Mesendoderm (in vitro differentiated cells): ENCODE measurements at regions not wholly inside any gene's neighbourhood (a gene's known extent, or its start where the extent isn't known, plus 50 kb on each side); places are given as distances from the start of the nearest gene placed in this dataset.

Source experiments
- DNase-seq: peaks from one replicate; pipeline ENCODE4 v3.0.0; 2013
- H2AK5ac ChIP-seq: 2 replicates; pipeline ENCODE4 v1.6.1; 2013; ENCODE audit warnings: low read length, inconsistent platforms
- H2BK120ac ChIP-seq: 2 replicates; pipeline ENCODE4 v1.6.1; 2013; ENCODE audit warnings: low read depth, mild to moderate bottlenecking, low read length, moderate library complexity, mixed read lengths
- H2BK15ac ChIP-seq: replicated peaks from 2 replicates; pipeline ENCODE4 v1.6.1; 2013; ENCODE audit warnings: low read depth, mild to moderate bottlenecking, moderate library complexity
- H2BK5ac ChIP-seq: 2 replicates; pipeline ENCODE4 v1.6.1; 2013; ENCODE audit warnings: low read length, inconsistent platforms
- H3K18ac ChIP-seq: 2 replicates; pipeline ENCODE4 v1.6.1; 2013; ENCODE audit warnings: mild to moderate bottlenecking, low read length, mixed read lengths
- H3K23ac ChIP-seq: one replicate; pipeline ENCODE4 v1.6.1; 2013; ENCODE audit warnings: low read length
- H3K27ac ChIP-seq: 2 replicates; pipeline ENCODE4 v1.5.1; 2013; ENCODE audit warnings: low read depth, mild to moderate bottlenecking, inconsistent platforms, low read length, moderate library complexity
- H3K27me3 ChIP-seq: 2 replicates; pipeline ENCODE4 v1.6.1; 2013; ENCODE audit warnings: low read length, control low read depth, mild to moderate bottlenecking, inconsistent platforms; ENCODE audit not compliant: insufficient read depth, poor library complexity
- H3K36me3 ChIP-seq: 2 replicates; pipeline ENCODE4 v1.6.1; 2013; ENCODE audit warnings: low read length, inconsistent platforms; ENCODE audit not compliant: control insufficient read depth, insufficient read depth
- H3K4ac ChIP-seq: one replicate; pipeline ENCODE4 v1.6.1; 2013; ENCODE audit warnings: low read depth, mild to moderate bottlenecking, low read length, moderate library complexity
- H3K4me1 ChIP-seq: 2 replicates; pipeline ENCODE4 v1.6.1; 2013; ENCODE audit warnings: low read depth, low read length, inconsistent platforms; ENCODE audit not compliant: control insufficient read depth
- H3K4me2 ChIP-seq: 2 replicates; pipeline ENCODE4 v1.6.1; 2013; ENCODE audit warnings: low read length
- H3K4me3 ChIP-seq: 2 replicates; pipeline ENCODE4 v1.5.1; 2013; ENCODE audit warnings: mild to moderate bottlenecking, low read length
- H3K56ac ChIP-seq: one replicate; pipeline ENCODE4 v1.6.1; 2013; ENCODE audit warnings: low read length
- H3K79me1 ChIP-seq: 2 replicates; pipeline ENCODE4 v1.6.1; 2013; ENCODE audit warnings: low read length, inconsistent platforms
- H3K79me2 ChIP-seq: 2 replicates; pipeline ENCODE4 v1.6.1; 2013; ENCODE audit warnings: mild to moderate bottlenecking, low read length; ENCODE audit not compliant: control insufficient read depth, insufficient read depth
- H3K9ac ChIP-seq: 2 replicates; pipeline ENCODE4 v1.6.1; 2013; ENCODE audit warnings: low read length, inconsistent platforms
- H4K5ac ChIP-seq: one replicate; pipeline ENCODE4 v1.6.1; 2013; ENCODE audit warnings: low read length
- H4K8ac ChIP-seq: one replicate; pipeline ENCODE4 v1.6.1; 2013; ENCODE audit warnings: low read depth, mild to moderate bottlenecking, control low read depth, low read length, moderate library complexity
- WGBS: extraction: QIAGEN DNeasy Blood & Tissue Kit; methylation state at CpG from one replicate; pipeline ENCODE4 v1.1.7; 2013; ENCODE audit warnings: low lambda C conversion rate, missing lambda C conversion rate; ENCODE audit not compliant: insufficient coverage; ENCODE audit errors: extremely low coverage; 5-methylcytosine and 5-hydroxymethylcytosine counted together

- H3K56ac ChIP-seq, result no peak overlapping the region
- H4K8ac ChIP-seq, result no peak overlapping the region
- no peak for DNase-seq
- no peaks in the 10 kb centered on the region for H3K79me1 ChIP-seq
- H3K4me2 ChIP-seq, result no peak overlapping the region
- H4K5ac ChIP-seq, result no peak overlapping the region
- H3K18ac ChIP-seq, result no peak overlapping the region
- no peak overlapping the region for H2BK120ac ChIP-seq
- no peak overlapping the region for H3K9ac ChIP-seq
- H3K79me2 ChIP-seq, result no peaks in the 10 kb centered on the region
- no peak overlapping the region for H3K4ac ChIP-seq
- no peak overlapping the region for H2AK5ac ChIP-seq
- H3K4me1 ChIP-seq, result no peaks in the 10 kb centered on the region
- H2BK15ac ChIP-seq, result no peak overlapping the region
- H3K4me3 ChIP-seq, result no peak overlapping the region
- no peaks in the 10 kb centered on the region for H3K36me3 ChIP-seq
- H3K27me3 ChIP-seq, result no peaks in the 10 kb centered on the region
- no peak overlapping the region for H2BK5ac ChIP-seq
- WGBS, result no CpG with 5 or more reads among the region's 1 CpG
- H3K27ac ChIP-seq, result no peak overlapping the region
- H3K23ac ChIP-seq, result no peak overlapping the region
Observed at GRCh38 chr2:129167456-129167855, 812.0 kb upstream of the RAB6C start.

DNA sequence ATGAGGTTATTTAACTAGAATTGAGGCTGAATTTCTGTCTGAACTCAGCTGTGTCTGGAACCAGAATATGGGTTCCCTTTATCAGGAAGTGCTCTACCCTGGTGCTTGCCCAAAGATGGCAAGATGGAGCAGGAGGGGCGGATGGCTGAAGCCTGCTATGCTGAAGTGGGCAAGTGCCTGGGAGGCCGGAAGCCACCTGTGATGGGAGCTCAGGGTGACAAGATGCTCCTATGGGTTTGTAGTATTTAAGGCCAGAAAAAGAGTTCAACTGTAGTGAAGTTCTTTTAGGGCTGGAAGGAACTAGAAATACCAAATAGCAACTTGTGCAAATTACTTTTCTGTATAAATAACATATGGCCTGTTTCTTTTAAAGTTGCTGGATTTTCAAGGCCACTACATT is 808.9 kb upstream of the RAB6C start:
- Histone ChIP-seq H3K23ac (no peak overlapping the region), H3K27ac (no peak overlapping the region), H3K9ac (no peak overlapping the region), H4K5ac (no peak overlapping the region), H3K27me3 (no peaks in the 10 kb centered on the region), H2BK5ac (no peak overlapping the region), H4K8ac (no peak overlapping the region), H3K56ac (no peak overlapping the region), H2AK5ac (no peak overlapping the region), H3K4me1 (no peaks in the 10 kb centered on the region), H2BK15ac (no peak overlapping the region), H3K4me3 (no peak overlapping the region), H2BK120ac (no peak overlapping the region), H3K79me2 (no peaks in the 10 kb centered on the region), H3K36me3 (no peaks in the 10 kb centered on the region), H3K79me1 (no peaks in the 10 kb centered on the region), H3K18ac (no peak overlapping the region), H3K4me2 (no peak overlapping the region), H3K4ac (no peak overlapping the region)
- no peak for DNase-seq
- WGBS, result no CpG with 5 or more reads among the region's 2 CpGs

DNA sequence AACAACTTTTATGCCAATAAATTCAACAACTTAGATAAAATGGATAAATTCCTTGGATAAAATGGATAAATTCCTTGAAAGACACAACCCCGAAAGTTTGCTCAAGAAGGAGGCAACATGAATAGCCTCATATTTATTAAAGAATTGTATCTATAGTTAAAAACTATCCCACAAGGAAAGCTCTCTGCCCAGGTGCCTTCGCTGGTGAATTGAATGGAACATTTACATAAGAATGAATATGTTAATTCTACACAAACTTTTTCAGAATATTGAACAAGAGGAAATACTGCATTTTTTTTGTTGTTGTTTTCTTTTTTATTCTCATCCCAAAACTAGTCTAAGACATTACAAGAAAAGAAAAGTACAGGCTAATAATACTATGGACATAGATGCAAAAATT is 805.3 kb upstream of the RAB6C start:
- Histone ChIP-seq H2BK5ac (no peak overlapping the region), H3K4ac (no peak overlapping the region), H3K79me1 (no peaks in the 10 kb centered on the region), H3K79me2 (no peaks in the 10 kb centered on the region), H3K18ac (no peak overlapping the region), H3K36me3 (no peaks in the 10 kb centered on the region), H4K5ac (no peak overlapping the region), H2AK5ac (no peak overlapping the region), H2BK120ac (no peak overlapping the region), H3K4me2 (no peak overlapping the region), H3K4me3 (no peak overlapping the region), H3K4me1 (no peaks in the 10 kb centered on the region), H3K56ac (no peak overlapping the region), H3K9ac (no peak overlapping the region), H4K8ac (no peak overlapping the region), H3K27me3 (no peaks in the 10 kb centered on the region), H3K23ac (no peak overlapping the region), H2BK15ac (no peak overlapping the region), H3K27ac (no peak overlapping the region)
- WGBS, result no CpG with 5 or more reads among the region's 2 CpGs
- DNase-seq, result no peak

- Histone ChIP-seq H2BK120ac (no peak overlapping the region), H4K8ac (no peak overlapping the region), H3K79me2 (no peaks in the 10 kb centered on the region), H3K4ac (no peak overlapping the region), H4K5ac (no peak overlapping the region), H3K9ac (no peak overlapping the region), H2AK5ac (no peak overlapping the region), H3K27me3 (no peaks in the 10 kb centered on the region), H2BK5ac (no peak overlapping the region), H3K23ac (no peak overlapping the region), H3K36me3 (no peaks in the 10 kb centered on the region), H3K27ac (no peak overlapping the region), H3K79me1 (no peaks in the 10 kb centered on the region), H3K4me3 (no peak overlapping the region), H3K4me1 (no peaks in the 10 kb centered on the region), H2BK15ac (no peak overlapping the region), H3K4me2 (no peak overlapping the region), H3K18ac (no peak overlapping the region), H3K56ac (no peak overlapping the region)
- DNase-seq, result no peak
- WGBS, result no CpG with 5 or more reads among the region's 2 CpGs
Observed at GRCh38 chr2:129175051-129175450, 804.4 kb upstream of the RAB6C start.

DNA sequence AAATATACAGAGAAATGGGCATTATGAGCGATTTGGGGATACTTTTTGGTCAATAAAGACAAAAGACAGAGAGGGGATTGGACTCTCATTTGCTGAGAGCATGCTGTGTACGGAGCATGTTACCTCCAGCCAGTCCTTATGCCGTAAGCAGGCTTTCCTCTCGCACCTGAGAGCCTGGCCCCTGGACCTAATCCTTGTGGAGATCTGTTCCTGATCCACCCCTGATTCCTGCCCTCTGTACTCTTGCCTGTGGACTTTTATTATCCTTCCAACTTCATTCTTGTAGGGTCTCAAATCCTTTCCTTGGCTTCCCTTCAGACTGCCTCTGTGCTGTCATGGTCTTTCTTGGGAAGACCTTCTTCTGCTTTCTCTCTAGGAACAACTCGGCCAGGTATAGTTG is 803.1 kb upstream of the RAB6C start:
- no CpG with 5 or more reads among the region's 5 CpGs for WGBS
- Histone ChIP-seq H4K5ac (no peak overlapping the region), H3K4me1 (peaks cover 2% of the 10 kb centered on the region), H3K79me1 (no peaks in the 10 kb centered on the region), H2BK120ac (no peak overlapping the region), H3K4me3 (no peak overlapping the region), H3K79me2 (no peaks in the 10 kb centered on the region), H2BK15ac (no peak overlapping the region), H3K4ac (no peak overlapping the region), H3K18ac (peak overlapping the region; percentile 2), H3K4me2 (no peak overlapping the region), H4K8ac (no peak overlapping the region), H3K9ac (no peak overlapping the region), H3K23ac (no peak overlapping the region), H3K56ac (no peak overlapping the region), H3K27me3 (no peaks in the 10 kb centered on the region), H2BK5ac (no peak overlapping the region), H2AK5ac (no peak overlapping the region), H3K36me3 (no peaks in the 10 kb centered on the region), H3K27ac (no peak overlapping the region)
- no peak for DNase-seq

GRCh38 chr2:129178356-129178755 is 801.1 kb upstream of the RAB6C start:
- DNase-seq, result no peak

More at GRCh38 chr2:129178356-129178755, 801.1 kb upstream of the RAB6C start:
- no peaks in the 10 kb centered on the region for H3K27me3 ChIP-seq
- no peak overlapping the region for H3K27ac ChIP-seq
- no peak overlapping the region for H3K4me2 ChIP-seq
- H2AK5ac ChIP-seq, result no peak overlapping the region
- no peak overlapping the region for H3K18ac ChIP-seq
- no peak overlapping the region for H3K4me3 ChIP-seq
- no peaks in the 10 kb centered on the region for H3K79me1 ChIP-seq
- no peak overlapping the region for H4K5ac ChIP-seq
- H2BK5ac ChIP-seq, result no peak overlapping the region
- no CpG with 5 or more reads among the region's 7 CpGs for WGBS
- no peak overlapping the region for H3K9ac ChIP-seq
- H2BK120ac ChIP-seq, result no peak overlapping the region
- no peak overlapping the region for H3K4ac ChIP-seq
- no peak overlapping the region for H3K56ac ChIP-seq
- peaks cover 2% of the 10 kb centered on the region for H3K4me1 ChIP-seq
- H3K79me2 ChIP-seq, result no peaks in the 10 kb centered on the region
- no peaks in the 10 kb centered on the region for H3K36me3 ChIP-seq
- no peak overlapping the region for H2BK15ac ChIP-seq
- H3K23ac ChIP-seq, result no peak overlapping the region
- no peak overlapping the region for H4K8ac ChIP-seq
